Immature natural killer cell (primary cell): ENCODE measurements at regions not wholly inside any gene's neighbourhood (a gene's known extent, or its start where the extent isn't known, plus 50 kb on each side); places are given as distances from the start of the nearest gene placed in this dataset.

Experiments used
- DNase-seq, 3 donors: peaks; one replicate each; pipeline ENCODE4 v3.0.0; 2022; ENCODE audit warnings: mixed read lengths in 1 of 3
- H3K27ac Mint-ChIP-seq, 6 donors: one replicate each; pipeline ENCODE4 v1.8.0; 2020; ENCODE audit warnings: mixed read lengths in 6 of 6, mild to moderate bottlenecking in 5 of 6, inconsistent platforms in 4 of 6, moderate library complexity in 3 of 6
- H3K27me3 Mint-ChIP-seq, 3 donors: one replicate each; pipeline ENCODE4 v1.8.0; 2020 to 2021; ENCODE audit warnings: low read depth in 3 of 3, mild to moderate bottlenecking in 3 of 3, mixed read lengths in 3 of 3, moderate library complexity in 3 of 3, inconsistent platforms in 1 of 3
- H3K36me3 Mint-ChIP-seq, 3 donors: one replicate each; pipeline ENCODE4 v1.8.0; 2020; ENCODE audit warnings: mixed read lengths in 3 of 3, inconsistent platforms in 2 of 3, mild to moderate bottlenecking in 2 of 3
- H3K4me1 Mint-ChIP-seq, 2 donors: one replicate each; pipeline ENCODE4 v1.8.0; 2020; ENCODE audit warnings: inconsistent platforms in 2 of 2, mild to moderate bottlenecking in 2 of 2, mixed read lengths in 2 of 2, moderate library complexity in 1 of 2
- H3K4me3 Mint-ChIP-seq, 5 donors: one replicate each; pipeline ENCODE4 v1.8.0; 2020; ENCODE audit warnings: mild to moderate bottlenecking in 5 of 5, mixed read lengths in 5 of 5, inconsistent platforms in 3 of 5, moderate library complexity in 3 of 5
- H3K9me3 Mint-ChIP-seq, 6 donors: one replicate each; pipeline ENCODE4 v1.8.0; 2020; ENCODE audit warnings: mild to moderate bottlenecking in 6 of 6, mixed read lengths in 6 of 6, inconsistent platforms in 4 of 6, moderate library complexity in 3 of 6

- H3K4me1 Mint-ChIP-seq = no peaks in the 10 kb centered on the region
- H3K27ac Mint-ChIP-seq = no peak overlapping the region
- no peak overlapping the region for H3K4me3 Mint-ChIP-seq
- H3K9me3 Mint-ChIP-seq = no peaks in the 10 kb centered on the region
- H3K36me3 Mint-ChIP-seq = no peaks in the 10 kb centered on the region
- peaks cover 2 to 6% (median 4%) of the 10 kb centered on the region in 3 donors for H3K27me3 Mint-ChIP-seq
- DNase-seq = no peak
These were observed 179.8 kb downstream of the FOXD2 start for GRCh38 chr1:47617381-47618221.

DNA sequence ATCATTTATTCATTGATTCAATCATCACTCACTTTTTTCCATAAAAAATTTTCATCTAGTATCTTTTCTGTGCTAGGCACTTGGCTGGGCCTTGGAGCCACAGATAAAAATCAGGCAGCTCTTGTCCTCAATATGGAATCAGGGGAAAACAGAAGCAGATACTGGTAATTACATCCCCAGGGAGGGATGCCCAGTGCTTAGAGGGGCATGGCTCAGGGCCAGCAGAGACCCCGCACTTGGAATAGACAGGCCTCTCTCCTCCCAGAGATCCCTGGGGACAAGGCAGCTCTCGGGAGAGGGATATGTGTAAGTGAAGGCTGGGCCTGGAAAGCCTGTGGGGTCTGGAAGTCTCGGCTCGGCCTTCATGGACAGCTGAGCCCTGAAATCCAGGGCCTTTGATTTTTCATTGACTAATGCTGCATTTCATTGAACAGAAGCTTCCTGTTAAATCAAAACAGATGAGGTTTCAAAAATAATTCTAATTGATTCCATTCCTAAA lies 180.4 kb downstream of the FOXD2 start:
- Mint-ChIP-seq H3K27ac (no peak overlapping the region), H3K9me3 (no peaks in the 10 kb centered on the region)

DNA sequence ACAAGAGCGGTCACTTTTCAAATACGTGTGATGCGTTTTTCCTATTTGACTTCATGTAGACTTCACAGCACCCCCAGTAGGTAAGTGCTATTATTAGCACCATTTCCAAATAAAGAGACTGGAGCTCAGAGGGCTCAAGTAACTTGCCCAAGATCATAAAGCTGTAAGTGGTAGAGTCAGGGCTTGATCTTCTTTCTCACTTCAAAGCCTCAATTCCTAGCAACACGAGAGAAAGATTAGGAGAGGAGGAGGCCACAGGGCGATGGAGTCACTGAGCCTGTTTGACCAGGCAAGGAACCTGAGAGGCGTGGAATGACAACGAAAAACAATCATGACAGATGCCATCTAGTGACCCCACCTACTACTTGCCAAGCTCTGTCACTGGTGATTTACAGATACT lies 181.0 kb downstream of the FOXD2 start:
- H3K9me3 Mint-ChIP-seq = no peaks in the 10 kb centered on the region
- no peaks in the 10 kb centered on the region for H3K36me3 Mint-ChIP-seq
- no peak overlapping the region for H3K27ac Mint-ChIP-seq
- no peak for DNase-seq
- peaks cover 0 to 7% (median 4%) of the 10 kb centered on the region in 3 donors for H3K27me3 Mint-ChIP-seq
- H3K4me3 Mint-ChIP-seq = no peak overlapping the region
- no peaks in the 10 kb centered on the region for H3K4me1 Mint-ChIP-seq

More for the DNA sequence above, 180.4 kb downstream of the FOXD2 start:
- no peak for DNase-seq
- no peaks in the 10 kb centered on the region for H3K36me3 Mint-ChIP-seq
- peaks cover 0 to 7% (median 4%) of the 10 kb centered on the region in 3 donors for H3K27me3 Mint-ChIP-seq
- no peaks in the 10 kb centered on the region for H3K4me1 Mint-ChIP-seq
- H3K4me3 Mint-ChIP-seq = no peak overlapping the region

DNA sequence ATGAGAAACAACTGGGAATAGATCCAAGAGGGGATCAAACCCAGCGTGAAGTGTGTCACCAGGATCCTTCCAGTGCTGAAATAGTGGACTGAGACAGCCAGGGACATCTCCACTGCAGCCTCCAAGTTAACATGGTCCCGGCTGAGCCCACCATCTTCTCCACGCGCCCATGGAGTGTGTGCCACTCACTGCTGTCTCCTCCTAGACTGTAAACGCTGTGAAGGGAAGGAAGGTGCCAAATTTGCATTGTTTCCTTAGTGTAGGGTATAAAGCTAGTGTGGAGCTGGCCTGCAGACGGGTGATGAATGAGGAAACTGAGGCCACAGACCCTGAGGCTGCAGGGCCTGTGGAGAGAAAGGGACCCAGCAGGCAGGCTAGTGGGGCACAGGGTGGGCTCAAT lies 183.6 kb downstream of the FOXD2 start:
- Mint-ChIP-seq H3K36me3 (no peaks in the 10 kb centered on the region), H3K4me3 (no peak overlapping the region), H3K9me3 (no peaks in the 10 kb centered on the region), H3K27ac (no peak overlapping the region), H3K4me1 (no peaks in the 10 kb centered on the region), H3K27me3 (peaks cover 0 to 7% (median 4%) of the 10 kb centered on the region in 3 donors)
- DNase-seq = no peak

DNA sequence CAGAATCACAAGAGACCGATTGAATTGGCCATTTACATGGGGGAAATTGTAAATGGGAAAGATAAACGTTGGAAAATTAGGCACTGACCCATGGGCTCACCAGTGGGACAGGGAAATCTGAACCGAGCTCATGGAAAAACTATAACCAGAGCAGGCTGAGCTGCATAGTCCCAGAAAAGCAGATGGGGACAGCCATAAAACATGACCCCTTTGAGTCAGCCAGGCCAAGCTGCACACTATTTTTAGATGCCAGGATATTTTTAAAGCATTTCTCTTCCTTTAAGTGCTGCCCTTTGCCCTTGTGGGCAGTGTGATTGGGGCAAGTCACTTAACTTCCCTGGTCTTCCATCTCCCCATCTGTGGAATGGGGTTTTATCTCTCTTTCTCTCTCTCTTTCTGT lies 184.1 kb downstream of the FOXD2 start:
- Mint-ChIP-seq H3K9me3 (no peaks in the 10 kb centered on the region), H3K27me3 (peaks cover 0 to 7% (median 2%) of the 10 kb centered on the region in 3 donors), H3K27ac (no peak overlapping the region), H3K36me3 (no peaks in the 10 kb centered on the region), H3K4me1 (no peaks in the 10 kb centered on the region), H3K4me3 (no peak overlapping the region)
- no peak for DNase-seq

- Mint-ChIP-seq H3K4me1 (no peaks in the 10 kb centered on the region), H3K9me3 (no peaks in the 10 kb centered on the region), H3K36me3 (no peaks in the 10 kb centered on the region), H3K4me3 (no peak overlapping the region), H3K27ac (no peak overlapping the region), H3K27me3 (peaks cover 0 to 7% (median 4%) of the 10 kb centered on the region in 3 donors)
- no peak for DNase-seq
These were observed 185.1 kb downstream of the FOXD2 start for GRCh38 chr1:47622776-47623556.

- no peak for DNase-seq
- H3K36me3 Mint-ChIP-seq = no peaks in the 10 kb centered on the region
- H3K27ac Mint-ChIP-seq = no peak overlapping the region
- no peak overlapping the region for H3K4me3 Mint-ChIP-seq
- H3K9me3 Mint-ChIP-seq = no peaks in the 10 kb centered on the region
- peaks cover 0 to 7% (median 4%) of the 10 kb centered on the region in 3 donors for H3K27me3 Mint-ChIP-seq
- H3K4me1 Mint-ChIP-seq = no peaks in the 10 kb centered on the region
These were observed 185.7 kb downstream of the FOXD2 start for GRCh38 chr1:47623557-47623940.

- no peak overlapping the region for H3K27ac Mint-ChIP-seq
- no peaks in the 10 kb centered on the region for H3K9me3 Mint-ChIP-seq
- H3K4me1 Mint-ChIP-seq = no peaks in the 10 kb centered on the region
- DNase-seq = no peak
- H3K4me3 Mint-ChIP-seq = no peak overlapping the region
- H3K36me3 Mint-ChIP-seq = no peaks in the 10 kb centered on the region
- peaks cover 0 to 7% (median 4%) of the 10 kb centered on the region in 3 donors for H3K27me3 Mint-ChIP-seq
These were observed 186.7 kb downstream of the FOXD2 start for GRCh38 chr1:47624531-47624930.

- Mint-ChIP-seq H3K36me3 (no peaks in the 10 kb centered on the region), H3K4me1 (no peaks in the 10 kb centered on the region), H3K9me3 (no peaks in the 10 kb centered on the region), H3K27ac (no peak overlapping the region), H3K27me3 (peaks cover 0 to 11% (median 4%) of the 10 kb centered on the region in 3 donors), H3K4me3 (no peak overlapping the region)
- no peak for DNase-seq
These were observed 189.2 kb downstream of the FOXD2 start for GRCh38 chr1:47627016-47627415.

DNA sequence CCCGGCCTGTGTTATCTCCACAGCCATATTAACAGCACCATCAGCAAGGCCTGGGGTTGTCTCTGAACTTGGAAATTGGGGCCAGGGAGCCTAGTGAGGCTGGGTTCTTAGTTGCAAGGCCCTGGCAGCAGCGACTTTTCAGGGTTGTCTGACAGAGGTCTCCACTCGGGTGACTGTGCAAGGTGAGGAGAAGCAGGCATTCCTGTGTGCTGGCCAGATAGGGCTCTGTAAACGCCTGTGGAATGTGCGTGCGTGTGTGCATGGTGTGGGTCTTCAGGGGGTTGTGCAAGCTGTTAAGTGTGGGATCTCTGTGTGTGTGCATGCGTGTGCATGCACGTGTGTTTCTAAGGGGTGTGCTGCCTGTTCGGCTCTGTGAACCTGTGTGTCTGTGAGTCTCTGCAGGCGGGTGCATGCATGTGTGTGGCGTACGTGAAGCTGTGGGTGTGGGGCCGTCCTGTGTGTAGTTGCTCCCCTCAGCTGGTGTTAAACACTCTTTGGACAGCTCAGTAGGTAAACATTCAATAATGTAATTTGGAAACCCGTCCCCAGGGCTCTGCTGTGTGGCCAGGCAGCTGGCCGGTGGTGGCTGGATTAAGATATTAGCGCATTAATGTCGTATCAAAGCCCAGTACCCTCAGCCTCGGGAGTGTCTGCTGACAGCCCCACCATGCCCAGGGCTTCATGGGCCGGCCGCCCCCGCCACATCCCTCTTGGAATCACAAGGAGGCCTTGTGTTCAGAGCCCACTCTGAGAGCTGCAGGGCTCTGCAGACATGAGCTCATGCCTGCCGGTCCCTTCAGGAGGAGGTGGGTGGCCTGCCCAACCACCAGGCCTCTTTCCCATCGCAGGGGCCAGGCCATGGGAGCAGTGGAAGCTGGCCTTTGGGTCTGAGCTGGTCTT lies 189.9 kb downstream of the FOXD2 start:
- Mint-ChIP-seq H3K36me3 (no peaks in the 10 kb centered on the region), H3K4me3 (no peak overlapping the region), H3K4me1 (no peaks in the 10 kb centered on the region), H3K27ac (no peak overlapping the region), H3K9me3 (no peaks in the 10 kb centered on the region), H3K27me3 (peaks cover 0 to 8% (median 4%) of the 10 kb centered on the region in 3 donors)
- DNase-seq = no peak

DNA sequence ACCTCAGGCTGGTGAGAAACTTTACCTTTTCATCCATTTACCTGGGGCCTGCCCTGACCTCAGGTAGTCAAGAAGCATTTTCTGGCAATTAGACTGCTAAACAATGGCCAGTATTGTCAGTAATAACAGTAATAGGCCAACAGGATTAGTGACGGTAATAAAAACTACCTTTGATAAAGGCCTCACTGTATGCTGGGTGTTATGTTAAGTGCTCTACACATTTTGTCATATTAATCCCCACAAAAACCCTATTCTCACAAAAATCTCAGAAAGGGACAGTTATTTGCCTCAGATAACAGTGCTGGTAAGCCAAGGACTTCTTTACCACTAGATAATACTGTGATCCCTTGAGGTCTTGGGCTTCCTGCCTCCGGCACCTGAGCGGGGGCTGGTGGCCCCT lies 191.4 kb downstream of the FOXD2 start:
- H3K36me3 Mint-ChIP-seq = no peaks in the 10 kb centered on the region
- no peak for DNase-seq
- no peaks in the 10 kb centered on the region for H3K4me1 Mint-ChIP-seq
- H3K27ac Mint-ChIP-seq = no peak overlapping the region
- H3K9me3 Mint-ChIP-seq = no peaks in the 10 kb centered on the region
- H3K4me3 Mint-ChIP-seq = no peak overlapping the region
- H3K27me3 Mint-ChIP-seq = peaks cover 0 to 6% (median 2%) of the 10 kb centered on the region in 3 donors

- DNase-seq = no peak
- Mint-ChIP-seq H3K4me1 (no peaks in the 10 kb centered on the region), H3K27me3 (peaks cover 0 to 6% (median 2%) of the 10 kb centered on the region in 3 donors), H3K9me3 (no peaks in the 10 kb centered on the region), H3K4me3 (no peak overlapping the region), H3K27ac (no peak overlapping the region), H3K36me3 (no peaks in the 10 kb centered on the region)
These were observed 192.5 kb downstream of the FOXD2 start for GRCh38 chr1:47630346-47630745.

GRCh38 chr1:47631411-47631995 lies 193.7 kb downstream of the FOXD2 start:
- Mint-ChIP-seq H3K36me3 (no peaks in the 10 kb centered on the region), H3K4me3 (no peak overlapping the region), H3K27me3 (peaks cover 1 to 6% (median 2%) of the 10 kb centered on the region in 3 donors), H3K9me3 (no peaks in the 10 kb centered on the region), H3K4me1 (no peaks in the 10 kb centered on the region), H3K27ac (no peak overlapping the region)
- no peak for DNase-seq
